Large intestine (tissue), 3 donors: ENCODE measurements at regions not wholly inside any gene's neighbourhood (a gene's known extent, or its start where the extent isn't known, plus 50 kb on each side); places are given as distances from the start of the nearest gene placed in this dataset.

ENCODE experiments used
- DNase-seq, 2 donors: peaks; one replicate each; pipeline versions ENCODE4 v3.0.0 to v3.0.0-alpha.2; 2013
- H3K27ac ChIP-seq: one replicate; pipeline ENCODE4 v1.5.1; 2013; ENCODE audit warnings: low read length
- H3K27me3 ChIP-seq: 2 replicates; pipeline ENCODE4 v1.6.1; 2013; ENCODE audit warnings: low read length; ENCODE audit not compliant: control insufficient read depth, insufficient read depth
- H3K36me3 ChIP-seq: 2 replicates; pipeline ENCODE4 v1.6.1; 2013; ENCODE audit warnings: low read length; ENCODE audit not compliant: control insufficient read depth, insufficient read depth
- H3K4me1 ChIP-seq: one replicate; pipeline ENCODE4 v1.6.1; 2013; ENCODE audit warnings: low read length; ENCODE audit not compliant: control insufficient read depth, insufficient read depth
- H3K4me3 ChIP-seq: one replicate; pipeline ENCODE4 v1.5.1; 2013; ENCODE audit warnings: low read length
- H3K9me3 ChIP-seq: one replicate; pipeline ENCODE4 v1.6.1; 2013; ENCODE audit warnings: mild to moderate bottlenecking, low read depth, low read length, moderate library complexity; ENCODE audit not compliant: control insufficient read depth
- WGBS: methylation state at CpG from one replicate; pipeline ENCODE4 v1.1.5; 2013; ENCODE audit warnings: low lambda C conversion rate; ENCODE audit not compliant: insufficient coverage; 5-methylcytosine and 5-hydroxymethylcytosine counted together

DNA sequence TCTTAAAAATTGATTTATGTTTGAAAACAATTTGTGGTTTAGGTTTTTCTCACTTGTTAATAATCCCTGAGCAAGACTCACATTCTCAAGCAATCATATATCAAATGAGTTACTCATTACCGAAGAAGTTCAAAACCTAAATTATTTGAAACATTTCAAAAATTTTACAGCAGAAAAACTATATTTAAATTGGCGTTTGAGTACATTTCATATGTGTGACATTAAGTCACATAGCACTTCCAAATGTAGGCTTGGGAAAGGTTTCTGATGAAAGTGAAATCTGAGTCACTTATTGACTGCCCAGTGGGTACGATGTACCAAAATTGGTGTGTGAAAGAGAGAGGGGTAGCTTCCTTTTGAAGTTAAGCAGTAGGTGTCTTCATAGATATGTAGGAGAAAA is 411.4 kb upstream of the SGCD start:
- H3K4me1 ChIP-seq: no peaks in the 10 kb centered on the region
- no peak overlapping the region for H3K4me3 ChIP-seq
- no peaks in the 10 kb centered on the region for H3K27me3 ChIP-seq
- no peaks in the 10 kb centered on the region for H3K36me3 ChIP-seq
- H3K9me3 ChIP-seq: no peaks in the 10 kb centered on the region
- no peak overlapping the region for H3K27ac ChIP-seq
- no peak for DNase-seq
- 0% methylated on average over 1 of the region's 3 CpGs for WGBS

GRCh38 chr5:155919126-155919525 is 407.8 kb upstream of the SGCD start:
- Histone ChIP-seq H3K27ac (no peak overlapping the region), H3K27me3 (no peaks in the 10 kb centered on the region), H3K36me3 (no peaks in the 10 kb centered on the region), H3K4me1 (no peaks in the 10 kb centered on the region), H3K9me3 (no peaks in the 10 kb centered on the region), H3K4me3 (no peak overlapping the region)
- no CpG with 5 or more reads among the region's 2 CpGs for WGBS
- no peak for DNase-seq

- Histone ChIP-seq H3K36me3 (no peaks in the 10 kb centered on the region), H3K27ac (no peak overlapping the region), H3K4me3 (no peak overlapping the region), H3K9me3 (no peaks in the 10 kb centered on the region), H3K4me1 (no peaks in the 10 kb centered on the region), H3K27me3 (no peaks in the 10 kb centered on the region)
- no peak for DNase-seq
- WGBS: no CpG with 5 or more reads among the region's 2 CpGs
Measured at GRCh38 chr5:155919725-155920124, 407.2 kb upstream of the SGCD start.

GRCh38 chr5:155921621-155922020 is 405.3 kb upstream of the SGCD start:
- Histone ChIP-seq H3K4me3 (no peak overlapping the region), H3K36me3 (no peaks in the 10 kb centered on the region), H3K27me3 (no peaks in the 10 kb centered on the region), H3K4me1 (no peaks in the 10 kb centered on the region), H3K27ac (no peak overlapping the region), H3K9me3 (no peaks in the 10 kb centered on the region)
- WGBS: no CpG with 5 or more reads among the region's 3 CpGs
- no peak for DNase-seq

DNA sequence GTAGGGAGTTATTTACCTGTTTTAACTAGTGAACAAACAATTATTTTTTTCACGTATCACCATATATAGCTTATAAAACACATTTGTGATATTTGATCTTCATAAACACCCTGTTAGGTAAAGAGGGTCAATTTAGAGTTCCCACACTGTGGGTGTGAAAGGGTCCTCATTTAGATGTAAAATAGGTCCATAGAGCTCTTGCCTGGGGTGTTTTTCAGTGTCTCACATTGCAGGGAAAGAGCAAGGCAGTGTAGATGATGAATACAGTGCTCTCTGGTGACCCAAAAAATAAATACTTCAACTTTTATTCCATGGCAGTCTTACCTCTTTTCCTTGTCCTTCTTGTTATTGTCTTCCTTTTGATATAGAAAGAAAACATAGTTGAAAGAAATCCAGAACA is 403.2 kb upstream of the SGCD start:
- WGBS: no CpG with 5 or more reads among the region's 1 CpG

GRCh38 chr5:155926031-155926430 is 400.9 kb upstream of the SGCD start:
- Histone ChIP-seq H3K9me3 (no peaks in the 10 kb centered on the region), H3K36me3 (no peaks in the 10 kb centered on the region), H3K4me3 (no peak overlapping the region), H3K27ac (no peak overlapping the region), H3K27me3 (no peaks in the 10 kb centered on the region), H3K4me1 (no peaks in the 10 kb centered on the region)
- no peak for DNase-seq
- 100% methylated on average over 1 of the region's 3 CpGs for WGBS

More for the DNA sequence above, 403.2 kb upstream of the SGCD start:
- H3K9me3 ChIP-seq: no peaks in the 10 kb centered on the region
- H3K36me3 ChIP-seq: no peaks in the 10 kb centered on the region
- no peaks in the 10 kb centered on the region for H3K4me1 ChIP-seq
- no peak for DNase-seq
- no peak overlapping the region for H3K27ac ChIP-seq
- no peak overlapping the region for H3K4me3 ChIP-seq
- no peaks in the 10 kb centered on the region for H3K27me3 ChIP-seq

DNA sequence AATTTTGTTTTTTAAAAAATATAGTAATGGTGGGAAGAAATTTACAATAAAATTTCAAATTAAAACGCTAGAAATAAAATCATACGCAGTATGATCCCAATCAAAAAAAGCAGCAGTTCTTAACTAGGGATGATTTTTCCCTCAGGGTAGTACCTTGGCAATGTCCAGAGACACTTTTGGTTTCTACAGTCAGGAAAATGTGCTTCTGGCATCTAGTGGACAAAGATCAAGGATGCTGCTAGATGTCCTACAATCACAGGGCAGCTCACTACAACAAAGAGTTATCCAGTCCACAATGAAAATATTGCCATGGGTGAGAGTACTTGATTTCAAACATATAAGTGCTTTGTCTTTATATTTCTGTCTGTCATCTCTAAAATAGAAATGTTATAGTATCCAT is 400.2 kb upstream of the SGCD start:
- Histone ChIP-seq H3K36me3 (no peaks in the 10 kb centered on the region), H3K27me3 (no peaks in the 10 kb centered on the region), H3K27ac (no peak overlapping the region), H3K9me3 (no peaks in the 10 kb centered on the region), H3K4me1 (no peaks in the 10 kb centered on the region), H3K4me3 (no peak overlapping the region)
- 100% methylated on average over 2 of the region's 2 CpGs for WGBS
- DNase-seq: no peak

- 88% methylated on average over 1 of the region's 2 CpGs for WGBS
- no peak overlapping the region for H3K4me3 ChIP-seq
Measured at GRCh38 chr5:155929112-155929511, 397.9 kb upstream of the SGCD start.

DNA sequence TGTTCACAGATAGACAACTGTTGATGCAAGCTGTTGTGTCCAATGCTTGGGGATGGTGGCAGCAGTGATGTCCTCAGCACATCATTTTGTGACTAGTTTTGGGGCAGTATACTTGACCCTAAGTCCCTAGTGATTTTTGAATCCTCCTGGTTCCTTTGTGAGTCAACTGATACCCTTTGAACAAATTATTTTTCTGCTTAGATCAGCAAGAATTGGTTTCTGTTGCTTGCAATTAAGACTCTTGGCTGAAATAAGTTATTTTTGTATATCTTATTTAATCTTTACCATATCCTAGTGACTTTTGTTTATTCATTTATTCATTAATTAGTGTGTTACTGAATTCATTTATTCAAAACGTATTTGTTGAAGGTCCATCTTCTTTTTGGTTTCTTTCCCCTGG is 392.0 kb upstream of the SGCD start:
- no CpG with 5 or more reads among the region's 1 CpG for WGBS
- no peak overlapping the region for H3K27ac ChIP-seq
- DNase-seq: no peak
- no peaks in the 10 kb centered on the region for H3K9me3 ChIP-seq
- no peaks in the 10 kb centered on the region for H3K4me1 ChIP-seq
- no peaks in the 10 kb centered on the region for H3K36me3 ChIP-seq
- H3K4me3 ChIP-seq: no peak overlapping the region
- H3K27me3 ChIP-seq: no peaks in the 10 kb centered on the region

More at GRCh38 chr5:155929112-155929511, 397.9 kb upstream of the SGCD start:
- Histone ChIP-seq H3K36me3 (no peaks in the 10 kb centered on the region), H3K9me3 (no peaks in the 10 kb centered on the region), H3K27ac (no peak overlapping the region), H3K27me3 (no peaks in the 10 kb centered on the region), H3K4me1 (no peaks in the 10 kb centered on the region)
- DNase-seq: no peak

GRCh38 chr5:155935723-155936122 is 391.2 kb upstream of the SGCD start:
- no peak for DNase-seq
- Histone ChIP-seq H3K36me3 (no peaks in the 10 kb centered on the region), H3K9me3 (no peaks in the 10 kb centered on the region), H3K27ac (no peak overlapping the region), H3K27me3 (no peaks in the 10 kb centered on the region), H3K4me1 (no peaks in the 10 kb centered on the region), H3K4me3 (no peak overlapping the region)
- WGBS: no CpG with 5 or more reads among the region's 6 CpGs

- no peak for DNase-seq
- Histone ChIP-seq H3K36me3 (no peaks in the 10 kb centered on the region), H3K4me1 (no peaks in the 10 kb centered on the region), H3K27ac (no peak overlapping the region), H3K4me3 (no peak overlapping the region), H3K27me3 (no peaks in the 10 kb centered on the region), H3K9me3 (no peaks in the 10 kb centered on the region)
- WGBS: no CpG with 5 or more reads among the region's 20 CpGs
Measured at GRCh38 chr5:155936520-155937406, 390.2 kb upstream of the SGCD start.
